H1 (cell line): ENCODE measurements at regions not wholly inside any gene's neighbourhood (a gene's known extent, or its start where the extent isn't known, plus 50 kb on each side); places are given as distances from the start of the nearest gene placed in this dataset.
A peak's percentile ranks its signal among the peaks of the same experiment; 100 is the strongest.

Source experiments
- CTCF ChIA-PET: fragments of 300-600 bp; sonication (Branson Sonifier 250); formaldehyde crosslinking; loops from one replicate; lab custom pipeline; 2021; ENCODE audit not compliant: partially characterized antibody; lab: Charles Lee
- POLR2A ChIA-PET: fragments of 300-600 bp; sonication (Branson Sonifier 250); formaldehyde crosslinking; loops from one replicate; lab custom pipeline; 2021; ENCODE audit warnings: inconsistent platforms; ENCODE audit not compliant: partially characterized antibody; lab: Charles Lee
- DNase-seq, 2 experiments: peaks; one replicate each; pipeline versions ENCODE4 v3.0.0 to v3.0.0-alpha.2; 2010 to 2022; ENCODE audit warnings: low spot score in 2 of 2, low read depth in 1 of 2, mixed read lengths in 1 of 2
- FAIRE-seq: peaks from 2 replicates; lab custom pipeline; 2011; peaks lifted over from hg19 to GRCh38; lab: Jason Lieb, UNC
- H2AFZ ChIP-seq: 2 replicates; pipeline ENCODE4 v1.8.1; 2012; ENCODE audit warnings: low read length, inconsistent platforms
- H2AK5ac ChIP-seq: 2 replicates; pipeline ENCODE4 v1.6.1; 2013; ENCODE audit warnings: low read depth, low read length
- H2BK120ac ChIP-seq: replicated peaks from 2 replicates; pipeline ENCODE3; 2013; ENCODE audit warnings: low read depth, low read length, inconsistent platforms
- H2BK12ac ChIP-seq: 2 replicates; pipeline ENCODE4 v1.6.1; 2013; ENCODE audit warnings: low read depth, low read length
- H2BK15ac ChIP-seq: 2 replicates; pipeline ENCODE4 v1.6.1; 2013; ENCODE audit warnings: low read length
- H2BK20ac ChIP-seq: 2 replicates; pipeline ENCODE4 v1.6.1; 2013; ENCODE audit warnings: low read length
- H2BK5ac ChIP-seq: 2 replicates; pipeline ENCODE4 v1.6.1; 2013; ENCODE audit warnings: low read depth, low read length
- H3K14ac ChIP-seq: 2 replicates; pipeline ENCODE4 v1.6.1; 2013; ENCODE audit warnings: inconsistent platforms; ENCODE audit not compliant: insufficient read length
- H3K18ac ChIP-seq: 2 replicates; pipeline ENCODE4 v1.6.1; 2013; ENCODE audit warnings: low read length; ENCODE audit errors: extremely low read depth
- H3K23ac ChIP-seq: 2 replicates; pipeline ENCODE4 v1.6.1; 2013; ENCODE audit warnings: inconsistent platforms; ENCODE audit not compliant: insufficient read length
- H3K23me2 ChIP-seq: 2 replicates; pipeline ENCODE4 v1.6.1; 2013; ENCODE audit warnings: low read depth, low read length
- H3K27ac ChIP-seq: 2 replicates; pipeline ENCODE4 v1.6.1; 2011; ENCODE audit warnings: low read depth, low read length, inconsistent platforms
- H3K27me3 ChIP-seq, 4 experiments: replicated peaks in 1 of 4; 1 replicate in 1 of 4; 2 replicates in 3 of 4; pipeline versions ENCODE4 v1.6.1 to v1.8.1; 2011 to 2013; ENCODE audit warnings: low read length in 3 of 4, mild to moderate bottlenecking in 3 of 4, inconsistent platforms in 2 of 4, mixed read lengths in 2 of 4, moderate library complexity in 1 of 4; ENCODE audit not compliant: control insufficient read depth in 3 of 4, insufficient read depth in 3 of 4; ENCODE audit errors: extremely low read depth in 1 of 4
- H3K36me3 ChIP-seq, 4 experiments: 2 replicates each; pipeline versions ENCODE4 v1.6.1 to v1.8.1; 2011 to 2013; ENCODE audit warnings: mild to moderate bottlenecking in 4 of 4, low read length in 3 of 4, moderate library complexity in 2 of 4, control low read depth in 1 of 4, inconsistent platforms in 1 of 4; ENCODE audit not compliant: insufficient read depth in 4 of 4, control insufficient read depth in 2 of 4
- H3K4ac ChIP-seq: replicated peaks from 2 replicates; pipeline ENCODE3; 2013; ENCODE audit warnings: low read length, low read depth, mixed read lengths, inconsistent platforms; ENCODE audit not compliant: insufficient read length
- H3K4me1 ChIP-seq, 4 experiments: replicated peaks in 1 of 4; 1 replicate in 1 of 4; 2 replicates in 3 of 4; pipeline versions ENCODE4 v1.6.1 to v1.8.1; 2011 to 2013; ENCODE audit warnings: low read length in 3 of 4, inconsistent platforms in 2 of 4, mixed read lengths in 1 of 4; ENCODE audit not compliant: insufficient read depth in 4 of 4, control insufficient read depth in 3 of 4
- H3K4me2 ChIP-seq, 2 experiments: 2 replicates each; pipeline versions ENCODE4 v1.6.1 to v1.8.1; 2011 to 2013; ENCODE audit warnings: low read depth in 2 of 2, low read length in 2 of 2, control low read depth in 1 of 2, inconsistent platforms in 1 of 2, mild to moderate bottlenecking in 1 of 2; ENCODE audit not compliant: insufficient read depth in 1 of 2
- H3K4me3 ChIP-seq, 4 experiments: fragments of 200-600, 300-600 bp in 1 of 4; sonication (generic), shearing (Covaris generic), sonication (Bioruptor Twin) in 1 of 4; 2 replicates each; pipeline versions ENCODE4 v1.5.1 to v1.8.1; 2011 to 2016; ENCODE audit warnings: low read length in 4 of 4, low read depth in 3 of 4, control low read depth in 2 of 4, inconsistent platforms in 2 of 4, mild to moderate bottlenecking in 2 of 4, mixed read lengths in 1 of 4, moderate library complexity in 1 of 4; ENCODE audit not compliant: insufficient read depth in 2 of 4; ENCODE audit errors: extremely low read depth in 1 of 4
- H3K56ac ChIP-seq: replicated peaks from 2 replicates; pipeline ENCODE3; 2013; ENCODE audit warnings: low read depth, mild to moderate bottlenecking, mixed read lengths, low read length, inconsistent platforms; ENCODE audit not compliant: insufficient read length
- H3K79me1 ChIP-seq: 2 replicates; pipeline ENCODE4 v1.6.1; 2013; ENCODE audit warnings: low read depth, low read length, control low read depth
- H3K79me2 ChIP-seq, 2 experiments: 2 replicates each; pipeline versions ENCODE4 v1.6.1 to v1.8.1; 2012 to 2013; ENCODE audit warnings: low read length in 2 of 2, mild to moderate bottlenecking in 2 of 2, inconsistent platforms in 1 of 2; ENCODE audit not compliant: insufficient read depth in 2 of 2, control insufficient read depth in 1 of 2
- H3K9ac ChIP-seq, 4 experiments: replicated peaks in 1 of 4; 1 replicate in 1 of 4; 2 replicates in 3 of 4; pipeline versions ENCODE4 v1.6.1 to v1.8.1; 2011 to 2013; ENCODE audit warnings: low read depth in 3 of 4, low read length in 3 of 4, control low read depth in 2 of 4, mild to moderate bottlenecking in 2 of 4, moderate library complexity in 2 of 4, inconsistent platforms in 1 of 4; ENCODE audit errors: extremely low read depth in 1 of 4
- H3K9me3 ChIP-seq, 2 experiments: 2 replicates each; pipeline versions ENCODE4 v1.6.1 to v1.8.1; 2012 to 2013; ENCODE audit warnings: mild to moderate bottlenecking in 2 of 2, moderate library complexity in 2 of 2, control low read depth in 1 of 2, inconsistent platforms in 1 of 2, low read depth in 1 of 2, low read length in 1 of 2, mixed read lengths in 1 of 2; ENCODE audit not compliant: insufficient read depth in 2 of 2
- H4K20me1 ChIP-seq, 2 experiments: replicated peaks in 1 of 2; 2 replicates each; pipeline versions ENCODE3 to v1.8.1; 2011 to 2013; ENCODE audit warnings: inconsistent platforms in 2 of 2, low read length in 2 of 2, mild to moderate bottlenecking in 1 of 2; ENCODE audit not compliant: insufficient read depth in 2 of 2, control insufficient read depth in 1 of 2
- H4K5ac ChIP-seq: 2 replicates; pipeline ENCODE4 v1.6.1; 2013; ENCODE audit warnings: low read length, low read depth, mixed read lengths, inconsistent platforms; ENCODE audit not compliant: insufficient read length
- H4K8ac ChIP-seq: 2 replicates; pipeline ENCODE4 v1.8.0; 2013; ENCODE audit warnings: mild to moderate bottlenecking, moderate library complexity, low read length, inconsistent platforms; ENCODE audit not compliant: insufficient read depth; ENCODE audit errors: extremely low read depth
- H4K91ac ChIP-seq: replicated peaks from 2 replicates; pipeline ENCODE3; 2013; ENCODE audit warnings: low read length, mixed read lengths, inconsistent platforms; ENCODE audit not compliant: insufficient read length
- BCL11A ChIP-seq, 2 experiments: IDR thresholded peaks; one replicate each; pipeline ENCODE4 v1.6.1; 2011; ENCODE audit warnings: low read depth in 2 of 2, low read length in 2 of 2, mild to moderate bottlenecking in 2 of 2
- CBX5 ChIP-seq: fragments of 300-800, 300-1000 bp; sonication (generic); IDR thresholded peaks from 2 replicates; pipeline ENCODE4 v1.7.1; 2016; ENCODE audit warnings: antibody characterized with exemption, low read length, low read depth
- CHD2 ChIP-seq: IDR thresholded peaks from 2 replicates; pipeline ENCODE4 v1.6.1; 2012; ENCODE audit warnings: low read length, improper control_type of control experiment
- EGR1 ChIP-seq: IDR thresholded peaks from 2 replicates; pipeline ENCODE4 v1.6.1; 2011; ENCODE audit warnings: low read depth, low read length, borderline replicate concordance
- GABPA ChIP-seq: IDR thresholded peaks from 2 replicates; pipeline ENCODE4 v1.6.1; 2011; ENCODE audit warnings: mild to moderate bottlenecking, low read length, moderate library complexity, borderline replicate concordance; ENCODE audit not compliant: insufficient read depth
- JUN ChIP-seq: IDR thresholded peaks from 2 replicates; pipeline ENCODE4 v1.6.1; 2011; ENCODE audit warnings: low read depth, mild to moderate bottlenecking, improper control_type of control experiment, low read length
- KDM4A ChIP-seq: IDR thresholded peaks from one replicate; pipeline ENCODE4 v1.7.1; 2012; ENCODE audit warnings: low read depth, mild to moderate bottlenecking, moderate library complexity, low read length, inconsistent platforms; ENCODE audit not compliant: severe bottlenecking
- KDM5A ChIP-seq: fragments of 200-600 bp; IDR thresholded peaks from 2 replicates; pipeline ENCODE4 v1.7.1; 2012; ENCODE audit warnings: mild to moderate bottlenecking, low read length, inconsistent platforms, mixed read lengths
- RNF2 ChIP-seq: fragments of 200-900, 300-1000 bp; sonication (generic); IDR thresholded peaks from 2 replicates; pipeline ENCODE4 v1.7.1; 2016; ENCODE audit warnings: borderline replicate concordance, low read depth, mild to moderate bottlenecking, antibody characterized with exemption, low read length; ENCODE audit not compliant: poor library complexity, severe bottlenecking; ENCODE audit errors: missing control alignments
- SAP30 ChIP-seq: fragments of 300-600 bp; sonication (generic); IDR thresholded peaks from 2 replicates; pipeline ENCODE4 v1.7.1; 2012; ENCODE audit warnings: low read length, moderate library complexity, mild to moderate bottlenecking, inconsistent platforms; ENCODE audit not compliant: insufficient read depth, insufficient replicate concordance
- SIRT6 ChIP-seq: IDR thresholded peaks from one replicate; pipeline ENCODE4 v1.7.1; 2012; ENCODE audit warnings: low read length, inconsistent platforms
- TCF12 ChIP-seq: IDR thresholded peaks from 2 replicates; pipeline ENCODE4 v1.6.1; 2011; ENCODE audit warnings: low read depth, mild to moderate bottlenecking, low read length
- USF2 ChIP-seq: IDR thresholded peaks from 2 replicates; pipeline ENCODE4 v1.6.1; 2011; ENCODE audit warnings: low read length, improper control_type of control experiment
- ZNF274 ChIP-seq: IDR thresholded peaks from 2 replicates; pipeline ENCODE4 v1.7.0; 2012; ENCODE audit warnings: low read length, borderline replicate concordance; ENCODE audit errors: extremely low read depth

GRCh38 chr7:138276891-138277290 is 183.2 kb upstream of the TRIM24 start:
- H2AFZ ChIP-seq = no peak overlapping the region
- ChIA-PET CTCF (no interaction called here), POLR2A (no interaction called here)
- no peaks in the 10 kb centered on the region for H3K4me1 ChIP-seq
- H4K91ac ChIP-seq = no peak overlapping the region
- H4K8ac ChIP-seq = no peak overlapping the region
- no peaks in the 10 kb centered on the region for H3K36me3 ChIP-seq
- H3K4ac ChIP-seq = no peak overlapping the region
- H3K9ac ChIP-seq = no peak overlapping the region
- H3K56ac ChIP-seq = no peak overlapping the region
- no peaks in the 10 kb centered on the region for H3K23me2 ChIP-seq
- no peak overlapping the region for H2BK5ac ChIP-seq
- H2AK5ac ChIP-seq = no peak overlapping the region
- no peak overlapping the region for H3K4me2 ChIP-seq
- no peak overlapping the region for H3K23ac ChIP-seq
- H3K18ac ChIP-seq = no peak overlapping the region
- no peak overlapping the region for H2BK12ac ChIP-seq
- no peaks in the 10 kb centered on the region for H3K79me2 ChIP-seq
- no peak overlapping the region for H3K27ac ChIP-seq
- no peak for FAIRE-seq
- H2BK15ac ChIP-seq = no peak overlapping the region
- no peak overlapping the region for H2BK120ac ChIP-seq
- no peaks in the 10 kb centered on the region for H3K79me1 ChIP-seq
- H4K20me1 ChIP-seq = no peaks in the 10 kb centered on the region
- DNase-seq = peak in 1 of 2 experiments; percentile 10
- no peaks in the 10 kb centered on the region for H3K27me3 ChIP-seq
- no peaks in the 10 kb centered on the region; a peak in 1 of 4 replicates for H3K9me3 ChIP-seq
- H2BK20ac ChIP-seq = no peak overlapping the region
- no peak overlapping the region for H3K4me3 ChIP-seq
- H4K5ac ChIP-seq = no peak overlapping the region
- no peak overlapping the region for H3K14ac ChIP-seq
- TF ChIP-seq ZNF274 (no peak), GABPA (no peak), CBX5 (no peak), EGR1 (no peak), KDM4A (no peak), CHD2 (no peak), SAP30 (no peak), RNF2 (no peak), JUN (no peak), TCF12 (no peak), KDM5A (no peak), BCL11A (IDR thresholded peaks at IDR 0.05; ENCODE audit: low read depth in 2 of 2, low read length in 2 of 2) (no peak), SIRT6 (no peak), USF2 (no peak)
